ENCODE measurements at regions not wholly inside any gene's neighbourhood (a gene's known extent, or its start where the extent isn't known, plus 50 kb on each side); places are given as distances from the start of the nearest gene placed in this dataset.
"Not testable (repeated sequence)": the region's sequence is repeated elsewhere in the genome, so short reads cannot be mapped to it uniquely, and the experiment has no call there.

- H3K4me3 Mint-ChIP-seq: no peak overlapping the region
- H3K9me3 Mint-ChIP-seq: peaks cover 4% of the 10 kb centered on the region
- ATAC-seq (ENCODE audit: low read depth): no peak
- H3K27me3 Mint-ChIP-seq: no peaks in the 10 kb centered on the region
- no peak for DNase-seq
- no peaks in the 10 kb centered on the region for H3K4me1 Mint-ChIP-seq
- POLR2A ChIA-PET: no interaction called here
- no peak overlapping the region for H3K27ac Mint-ChIP-seq
- H3K36me3 Mint-ChIP-seq: no peaks in the 10 kb centered on the region
Observed at GRCh38 chrX:39065051-39065871, 264.0 kb downstream of the MID1IP1 start.

- POLR2A ChIA-PET: no interaction called here
- Mint-ChIP-seq H3K36me3 (no peaks in the 10 kb centered on the region), H3K4me1 (no peaks in the 10 kb centered on the region), H3K27me3 (no peaks in the 10 kb centered on the region), H3K4me3 (no peak overlapping the region), H3K27ac (no peak overlapping the region), H3K9me3 (peaks cover 4% of the 10 kb centered on the region)
- ATAC-seq (ENCODE audit: low read depth): no peak
- no peak for DNase-seq
Observed at GRCh38 chrX:39067866-39068265, 266.6 kb downstream of the MID1IP1 start.

GRCh38 chrX:39068634-39069033 is 267.4 kb downstream of the MID1IP1 start:
- H3K27ac Mint-ChIP-seq; ATAC-seq (ENCODE audit: low read depth); DNase-seq; POLR2A ChIA-PET; H3K4me1 Mint-ChIP-seq; H3K4me3 Mint-ChIP-seq; H3K9me3 Mint-ChIP-seq; H3K27me3 Mint-ChIP-seq; H3K36me3 Mint-ChIP-seq: not testable (repeated sequence)

- peaks cover 4% of the 10 kb centered on the region for H3K9me3 Mint-ChIP-seq
- no peaks in the 10 kb centered on the region for H3K36me3 Mint-ChIP-seq
- no peaks in the 10 kb centered on the region for H3K4me1 Mint-ChIP-seq
- H3K27me3 Mint-ChIP-seq: peaks cover 2% of the 10 kb centered on the region
- DNase-seq: no peak
- no peak for ATAC-seq (ENCODE audit: low read depth)
- H3K4me3 Mint-ChIP-seq: no peak overlapping the region
- H3K27ac Mint-ChIP-seq: no peak overlapping the region
- POLR2A ChIA-PET: no interaction called here
Observed at GRCh38 chrX:39070009-39070408, 268.8 kb downstream of the MID1IP1 start.

GRCh38 chrX:39073131-39073530 is 271.9 kb downstream of the MID1IP1 start:
- Mint-ChIP-seq H3K4me3 (no peak overlapping the region), H3K4me1 (no peaks in the 10 kb centered on the region), H3K27me3 (peaks cover 2% of the 10 kb centered on the region), H3K9me3 (peaks cover 6% of the 10 kb centered on the region), H3K36me3 (no peaks in the 10 kb centered on the region), H3K27ac (no peak overlapping the region)
- ATAC-seq (ENCODE audit: low read depth) (no peak), DNase-seq (no peak)
- POLR2A ChIA-PET: no interaction called here

- Mint-ChIP-seq H3K4me1 (no peaks in the 10 kb centered on the region), H3K27me3 (no peaks in the 10 kb centered on the region), H3K9me3 (peaks cover 4% of the 10 kb centered on the region), H3K4me3 (no peak overlapping the region), H3K27ac (no peak overlapping the region), H3K36me3 (no peaks in the 10 kb centered on the region)
- ATAC-seq (ENCODE audit: low read depth) (no peak), DNase-seq (no peak)
- POLR2A ChIA-PET: no interaction called here
Observed at GRCh38 chrX:39096599-39096998, 295.3 kb downstream of the MID1IP1 start.

- Mint-ChIP-seq H3K9me3 (peaks cover 1% of the 10 kb centered on the region), H3K4me3 (no peak overlapping the region), H3K27me3 (peaks cover 2% of the 10 kb centered on the region), H3K27ac (no peak overlapping the region), H3K4me1 (no peaks in the 10 kb centered on the region), H3K36me3 (no peaks in the 10 kb centered on the region)
- POLR2A ChIA-PET: no interaction called here
- ATAC-seq (ENCODE audit: low read depth) (no peak), DNase-seq (no peak)
Observed at GRCh38 chrX:39104745-39105144, 303.5 kb downstream of the MID1IP1 start.

- H3K4me1 Mint-ChIP-seq: no peaks in the 10 kb centered on the region
- no peak for ATAC-seq (ENCODE audit: low read depth)
- POLR2A ChIA-PET: no interaction called here
Observed at GRCh38 chrX:39112143-39112542, 310.9 kb downstream of the MID1IP1 start.

GRCh38 chrX:39115166-39115565 is 313.9 kb downstream of the MID1IP1 start:
- Mint-ChIP-seq H3K27ac (no peak overlapping the region), H3K4me1 (no peaks in the 10 kb centered on the region), H3K36me3 (no peaks in the 10 kb centered on the region), H3K4me3 (no peak overlapping the region), H3K27me3 (peaks cover 2% of the 10 kb centered on the region), H3K9me3 (no peaks in the 10 kb centered on the region)
- DNase-seq: no peak
- no peak for ATAC-seq (ENCODE audit: low read depth)
- POLR2A ChIA-PET: no interaction called here

More at GRCh38 chrX:39112143-39112542, 310.9 kb downstream of the MID1IP1 start:
- Mint-ChIP-seq H3K9me3 (no peaks in the 10 kb centered on the region), H3K27ac (no peak overlapping the region), H3K4me3 (no peak overlapping the region), H3K36me3 (no peaks in the 10 kb centered on the region), H3K27me3 (peaks cover 2% of the 10 kb centered on the region)
- no peak for DNase-seq

- H3K27me3 Mint-ChIP-seq: peaks cover 2% of the 10 kb centered on the region
- POLR2A ChIA-PET: no interaction called here
- H3K4me3 Mint-ChIP-seq: no peak overlapping the region
- no peaks in the 10 kb centered on the region for H3K36me3 Mint-ChIP-seq
- no peak for ATAC-seq (ENCODE audit: low read depth)
- no peak overlapping the region for H3K27ac Mint-ChIP-seq
- no peaks in the 10 kb centered on the region for H3K9me3 Mint-ChIP-seq
- H3K4me1 Mint-ChIP-seq: no peaks in the 10 kb centered on the region
- DNase-seq: no peak
Observed at GRCh38 chrX:39117101-39117500, 315.8 kb downstream of the MID1IP1 start.

GRCh38 chrX:39121903-39122302 is 320.6 kb downstream of the MID1IP1 start:
- peaks cover 4% of the 10 kb centered on the region for H3K27me3 Mint-ChIP-seq
- POLR2A ChIA-PET: no interaction called here

GRCh38 chrX:39125834-39126233 is 324.6 kb downstream of the MID1IP1 start:
- Mint-ChIP-seq H3K4me1 (no peaks in the 10 kb centered on the region), H3K4me3 (no peak overlapping the region), H3K36me3 (no peaks in the 10 kb centered on the region), H3K9me3 (no peaks in the 10 kb centered on the region), H3K27ac (no peak overlapping the region), H3K27me3 (peaks cover 2% of the 10 kb centered on the region)
- DNase-seq (no peak), ATAC-seq (ENCODE audit: low read depth) (no peak)
- POLR2A ChIA-PET: no interaction called here

More at GRCh38 chrX:39121903-39122302, 320.6 kb downstream of the MID1IP1 start:
- Mint-ChIP-seq H3K36me3 (no peaks in the 10 kb centered on the region), H3K9me3 (no peaks in the 10 kb centered on the region), H3K27ac (no peak overlapping the region), H3K4me1 (no peaks in the 10 kb centered on the region), H3K4me3 (no peak overlapping the region)
- ATAC-seq (ENCODE audit: low read depth): no peak
- no peak for DNase-seq

GRCh38 chrX:39133971-39134370 is 332.7 kb downstream of the MID1IP1 start:
- H3K27me3 Mint-ChIP-seq: no peaks in the 10 kb centered on the region
- no peaks in the 10 kb centered on the region for H3K4me1 Mint-ChIP-seq
- no peaks in the 10 kb centered on the region for H3K9me3 Mint-ChIP-seq
- ATAC-seq (ENCODE audit: low read depth) (no peak), DNase-seq (no peak)
- H3K4me3 Mint-ChIP-seq: no peak overlapping the region
- no peak overlapping the region for H3K27ac Mint-ChIP-seq
- no peaks in the 10 kb centered on the region for H3K36me3 Mint-ChIP-seq
- POLR2A ChIA-PET: no interaction called here

GRCh38 chrX:39137363-39137954 is 336.2 kb downstream of the MID1IP1 start:
- no peak overlapping the region for H3K27ac Mint-ChIP-seq
- H3K4me3 Mint-ChIP-seq: no peak overlapping the region
- no peaks in the 10 kb centered on the region for H3K9me3 Mint-ChIP-seq
- H3K4me1 Mint-ChIP-seq: no peaks in the 10 kb centered on the region
- POLR2A ChIA-PET: no interaction called here
- ATAC-seq (ENCODE audit: low read depth): no peak
- no peak for DNase-seq
- no peaks in the 10 kb centered on the region for H3K36me3 Mint-ChIP-seq
- no peaks in the 10 kb centered on the region for H3K27me3 Mint-ChIP-seq
